ENCODE measurements at regions not wholly inside any gene's neighbourhood (a gene's known extent, or its start where the extent isn't known, plus 50 kb on each side); places are given as distances from the start of the nearest gene placed in this dataset.

GRCh38 chr15:62894322-62895085 is 148.0 kb upstream of the TPM1 start:
- no peaks in the 10 kb centered on the region for H3K36me3 Mint-ChIP-seq
- H3K27me3 Mint-ChIP-seq: peaks cover 2% of the 10 kb centered on the region
- H3K4me1 Mint-ChIP-seq (ENCODE audit: low read depth): no peaks in the 10 kb centered on the region
- no peak overlapping the region for H3K4me3 Mint-ChIP-seq
- no peak overlapping the region for H3K27ac Mint-ChIP-seq
- H3K9me3 Mint-ChIP-seq (ENCODE audit: low read depth): no peaks in the 10 kb centered on the region

GRCh38 chr15:62895139-62895866 is 147.2 kb upstream of the TPM1 start:
- Mint-ChIP-seq H3K4me3 (no peak overlapping the region), H3K27me3 (peaks cover 2% of the 10 kb centered on the region)

GRCh38 chr15:62895905-62896316 is 146.6 kb upstream of the TPM1 start:
- Mint-ChIP-seq H3K27ac (no peak overlapping the region), H3K4me1 (ENCODE audit: low read depth) (no peaks in the 10 kb centered on the region), H3K27me3 (peaks cover 2% of the 10 kb centered on the region), H3K9me3 (ENCODE audit: low read depth) (no peaks in the 10 kb centered on the region), H3K36me3 (no peaks in the 10 kb centered on the region), H3K4me3 (no peak overlapping the region)

More at GRCh38 chr15:62895139-62895866, 147.2 kb upstream of the TPM1 start:
- Mint-ChIP-seq H3K27ac (no peak overlapping the region), H3K4me1 (ENCODE audit: low read depth) (no peaks in the 10 kb centered on the region), H3K36me3 (no peaks in the 10 kb centered on the region), H3K9me3 (ENCODE audit: low read depth) (no peaks in the 10 kb centered on the region)

GRCh38 chr15:62896380-62896866 is 146.1 kb upstream of the TPM1 start:
- peaks cover 2% of the 10 kb centered on the region for H3K27me3 Mint-ChIP-seq
- no peaks in the 10 kb centered on the region for H3K9me3 Mint-ChIP-seq (ENCODE audit: low read depth)
- no peak overlapping the region for H3K27ac Mint-ChIP-seq
- H3K4me1 Mint-ChIP-seq (ENCODE audit: low read depth): no peaks in the 10 kb centered on the region
- no peaks in the 10 kb centered on the region for H3K36me3 Mint-ChIP-seq
- H3K4me3 Mint-ChIP-seq: no peak overlapping the region

- H3K4me1 Mint-ChIP-seq (ENCODE audit: low read depth): no peaks in the 10 kb centered on the region
- H3K4me3 Mint-ChIP-seq: no peak overlapping the region
- peaks cover 2% of the 10 kb centered on the region for H3K27me3 Mint-ChIP-seq
- no peak overlapping the region for H3K27ac Mint-ChIP-seq
- H3K9me3 Mint-ChIP-seq (ENCODE audit: low read depth): no peaks in the 10 kb centered on the region
- no peaks in the 10 kb centered on the region for H3K36me3 Mint-ChIP-seq
These were observed 145.5 kb upstream of the TPM1 start for GRCh38 chr15:62896969-62897486.

GRCh38 chr15:62897634-62898033 is 144.9 kb upstream of the TPM1 start:
- Mint-ChIP-seq H3K27ac (no peak overlapping the region), H3K4me1 (ENCODE audit: low read depth) (no peaks in the 10 kb centered on the region), H3K9me3 (ENCODE audit: low read depth) (no peaks in the 10 kb centered on the region), H3K4me3 (no peak overlapping the region), H3K36me3 (no peaks in the 10 kb centered on the region), H3K27me3 (peaks cover 2% of the 10 kb centered on the region)

GRCh38 chr15:62899090-62899493 is 143.5 kb upstream of the TPM1 start:
- Mint-ChIP-seq H3K9me3 (ENCODE audit: low read depth) (no peaks in the 10 kb centered on the region), H3K27ac (no peak overlapping the region), H3K27me3 (peaks cover 6% of the 10 kb centered on the region), H3K4me1 (ENCODE audit: low read depth) (no peaks in the 10 kb centered on the region), H3K4me3 (no peak overlapping the region), H3K36me3 (no peaks in the 10 kb centered on the region)

- Mint-ChIP-seq H3K4me3 (no peak overlapping the region), H3K9me3 (ENCODE audit: low read depth) (no peaks in the 10 kb centered on the region), H3K36me3 (no peaks in the 10 kb centered on the region), H3K27ac (no peak overlapping the region), H3K27me3 (peaks cover 6% of the 10 kb centered on the region), H3K4me1 (ENCODE audit: low read depth) (no peaks in the 10 kb centered on the region)
These were observed 142.3 kb upstream of the TPM1 start for GRCh38 chr15:62900071-62900802.

- no peaks in the 10 kb centered on the region for H3K4me1 Mint-ChIP-seq (ENCODE audit: low read depth)
- H3K27ac Mint-ChIP-seq: no peak overlapping the region
- peaks cover 6% of the 10 kb centered on the region for H3K27me3 Mint-ChIP-seq
- H3K36me3 Mint-ChIP-seq: no peaks in the 10 kb centered on the region
- no peaks in the 10 kb centered on the region for H3K9me3 Mint-ChIP-seq (ENCODE audit: low read depth)
- H3K4me3 Mint-ChIP-seq: no peak overlapping the region
These were observed 141.5 kb upstream of the TPM1 start for GRCh38 chr15:62901087-62901486.

- Mint-ChIP-seq H3K4me3 (no peak overlapping the region), H3K27ac (no peak overlapping the region), H3K4me1 (ENCODE audit: low read depth) (no peaks in the 10 kb centered on the region), H3K27me3 (peaks cover 6% of the 10 kb centered on the region), H3K9me3 (ENCODE audit: low read depth) (no peaks in the 10 kb centered on the region), H3K36me3 (no peaks in the 10 kb centered on the region)
These were observed 140.5 kb upstream of the TPM1 start for GRCh38 chr15:62901909-62902546.

GRCh38 chr15:62902821-62903220 is 139.7 kb upstream of the TPM1 start:
- no peaks in the 10 kb centered on the region for H3K9me3 Mint-ChIP-seq (ENCODE audit: low read depth)

GRCh38 chr15:62903437-62903836 is 139.1 kb upstream of the TPM1 start:
- no peaks in the 10 kb centered on the region for H3K4me1 Mint-ChIP-seq (ENCODE audit: low read depth)
- H3K27ac Mint-ChIP-seq: no peak overlapping the region
- H3K36me3 Mint-ChIP-seq: no peaks in the 10 kb centered on the region
- H3K4me3 Mint-ChIP-seq: no peak overlapping the region
- no peaks in the 10 kb centered on the region for H3K9me3 Mint-ChIP-seq (ENCODE audit: low read depth)
- peaks cover 3% of the 10 kb centered on the region for H3K27me3 Mint-ChIP-seq

More at GRCh38 chr15:62902821-62903220, 139.7 kb upstream of the TPM1 start:
- H3K4me1 Mint-ChIP-seq (ENCODE audit: low read depth): no peaks in the 10 kb centered on the region
- no peaks in the 10 kb centered on the region for H3K36me3 Mint-ChIP-seq
- peaks cover 3% of the 10 kb centered on the region for H3K27me3 Mint-ChIP-seq
- H3K27ac Mint-ChIP-seq: no peak overlapping the region
- no peak overlapping the region for H3K4me3 Mint-ChIP-seq

- Mint-ChIP-seq H3K27ac (no peak overlapping the region), H3K4me3 (no peak overlapping the region), H3K36me3 (no peaks in the 10 kb centered on the region), H3K9me3 (ENCODE audit: low read depth) (no peaks in the 10 kb centered on the region), H3K27me3 (peaks cover 3% of the 10 kb centered on the region), H3K4me1 (ENCODE audit: low read depth) (no peaks in the 10 kb centered on the region)
These were observed 138.3 kb upstream of the TPM1 start for GRCh38 chr15:62904041-62904910.

GRCh38 chr15:62906627-62907026 is 135.9 kb upstream of the TPM1 start:
- Mint-ChIP-seq H3K36me3 (no peaks in the 10 kb centered on the region), H3K9me3 (ENCODE audit: low read depth) (no peaks in the 10 kb centered on the region), H3K4me1 (ENCODE audit: low read depth) (no peaks in the 10 kb centered on the region), H3K27ac (no peak overlapping the region), H3K27me3 (peaks cover 5% of the 10 kb centered on the region), H3K4me3 (no peak overlapping the region)

All from activated naive CD8-positive, alpha-beta T cell (primary cell).